ENCODE measurements at regions not wholly inside any gene's neighbourhood (a gene's known extent, or its start where the extent isn't known, plus 50 kb on each side); places are given as distances from the start of the nearest gene placed in this dataset.

- TF ChIP-seq CTCF (IDR thresholded peaks at IDR 0.05 in 8 of 11, conservative IDR thresholded peaks at IDR 0.05 in 3 of 11) (no peak), POLR2A (IDR thresholded peaks at IDR 0.05) (no peak), POLR2AphosphoS5 (IDR thresholded peaks at IDR 0.05) (no peak)
These were observed 50.9 kb upstream of the BCL2L14 start for GRCh38 chr12:12019881-12020280.

Data from spleen (tissue), 7 donors.